ENCODE measurements at regions not wholly inside any gene's neighbourhood (a gene's known extent, or its start where the extent isn't known, plus 50 kb on each side); places are given as distances from the start of the nearest gene placed in this dataset.
A peak's percentile ranks its signal among the peaks of the same experiment; 100 is the strongest.

- H3K36me3 ChIP-seq (replicated peaks; ENCODE audit: control insufficient read depth, insufficient read depth, low read length), result no peaks in the 10 kb centered on the region
- DNase-seq, result no peak
- no peak overlapping the region for H3K4me3 ChIP-seq (ENCODE audit: insufficient read depth, low read depth, low read length)
- H3K27me3 ChIP-seq (ENCODE audit: control insufficient read depth, insufficient read depth, low read length), result no peaks in the 10 kb centered on the region
Measured at GRCh38 chr12:39000370-39000769, 95.0 kb upstream of the CPNE8 start.

- no peak for DNase-seq
- Histone ChIP-seq H3K27me3 (ENCODE audit: control insufficient read depth, insufficient read depth, low read length) (no peaks in the 10 kb centered on the region), H3K36me3 (replicated peaks; ENCODE audit: control insufficient read depth, insufficient read depth, low read length) (no peaks in the 10 kb centered on the region), H3K4me3 (ENCODE audit: insufficient read depth, low read depth, low read length) (no peak overlapping the region)
Measured at GRCh38 chr12:38998887-38999482, 93.6 kb upstream of the CPNE8 start.

GRCh38 chr12:38995249-38995648, 89.9 kb upstream of the CPNE8 start:
- no peaks in the 10 kb centered on the region for H3K36me3 ChIP-seq (replicated peaks; ENCODE audit: control insufficient read depth, insufficient read depth, low read length)
- no peaks in the 10 kb centered on the region for H3K27me3 ChIP-seq (ENCODE audit: control insufficient read depth, insufficient read depth, low read length)
- no peak for DNase-seq
- no peak overlapping the region for H3K4me3 ChIP-seq (ENCODE audit: insufficient read depth, low read depth, low read length)

- no peak overlapping the region for H3K4me3 ChIP-seq (ENCODE audit: insufficient read depth, low read depth, low read length)
- DNase-seq, result no peak
- H3K27me3 ChIP-seq (ENCODE audit: control insufficient read depth, insufficient read depth, low read length), result no peaks in the 10 kb centered on the region
- H3K36me3 ChIP-seq (replicated peaks; ENCODE audit: control insufficient read depth, insufficient read depth, low read length), result no peaks in the 10 kb centered on the region
Measured at GRCh38 chr12:38985961-38986360, 80.6 kb upstream of the CPNE8 start.

GRCh38 chr12:38984388-38984787, 79.0 kb upstream of the CPNE8 start:
- no peak for DNase-seq
- H3K27me3 ChIP-seq (ENCODE audit: control insufficient read depth, insufficient read depth, low read length), result no peaks in the 10 kb centered on the region
- no peak overlapping the region for H3K4me3 ChIP-seq (ENCODE audit: insufficient read depth, low read depth, low read length)
- no peaks in the 10 kb centered on the region for H3K36me3 ChIP-seq (replicated peaks; ENCODE audit: control insufficient read depth, insufficient read depth, low read length)

GRCh38 chr12:38983117-38983571, 77.8 kb upstream of the CPNE8 start:
- no peak for DNase-seq

GRCh38 chr12:38977132-38977531, 71.7 kb upstream of the CPNE8 start:
- DNase-seq, result no peak
- Histone ChIP-seq H3K4me3 (ENCODE audit: insufficient read depth, low read depth, low read length) (no peak overlapping the region), H3K36me3 (replicated peaks; ENCODE audit: control insufficient read depth, insufficient read depth, low read length) (no peaks in the 10 kb centered on the region), H3K27me3 (ENCODE audit: control insufficient read depth, insufficient read depth, low read length) (no peaks in the 10 kb centered on the region)

More at GRCh38 chr12:38983117-38983571, 77.8 kb upstream of the CPNE8 start:
- no peaks in the 10 kb centered on the region for H3K27me3 ChIP-seq (ENCODE audit: control insufficient read depth, insufficient read depth, low read length)
- no peaks in the 10 kb centered on the region for H3K36me3 ChIP-seq (replicated peaks; ENCODE audit: control insufficient read depth, insufficient read depth, low read length)
- no peak overlapping the region for H3K4me3 ChIP-seq (ENCODE audit: insufficient read depth, low read depth, low read length)

- Histone ChIP-seq H3K4me3 (ENCODE audit: insufficient read depth, low read depth, low read length) (no peak overlapping the region), H3K27me3 (ENCODE audit: control insufficient read depth, insufficient read depth, low read length) (no peaks in the 10 kb centered on the region), H3K36me3 (replicated peaks; ENCODE audit: control insufficient read depth, insufficient read depth, low read length) (no peaks in the 10 kb centered on the region)
- no peak for DNase-seq
Measured at GRCh38 chr12:38969706-38970105, 64.3 kb upstream of the CPNE8 start.

- H3K27me3 ChIP-seq (ENCODE audit: control insufficient read depth, insufficient read depth, low read length), result no peaks in the 10 kb centered on the region
- DNase-seq, result peak; percentile 16
Measured at GRCh38 chr12:38961683-38962082, 56.3 kb upstream of the CPNE8 start.

GRCh38 chr12:38961012-38961411, 55.6 kb upstream of the CPNE8 start:
- no peaks in the 10 kb centered on the region for H3K27me3 ChIP-seq (ENCODE audit: control insufficient read depth, insufficient read depth, low read length)
- no peak for DNase-seq
- H3K4me3 ChIP-seq (ENCODE audit: insufficient read depth, low read depth, low read length), result no peak overlapping the region
- H3K36me3 ChIP-seq (replicated peaks; ENCODE audit: control insufficient read depth, insufficient read depth, low read length), result no peaks in the 10 kb centered on the region

More at GRCh38 chr12:38961683-38962082, 56.3 kb upstream of the CPNE8 start:
- Histone ChIP-seq H3K36me3 (replicated peaks; ENCODE audit: control insufficient read depth, insufficient read depth, low read length) (no peaks in the 10 kb centered on the region), H3K4me3 (ENCODE audit: insufficient read depth, low read depth, low read length) (no peak overlapping the region)

- no peak for DNase-seq
- no peak overlapping the region for H3K4me3 ChIP-seq (ENCODE audit: insufficient read depth, low read depth, low read length)
- H3K36me3 ChIP-seq (replicated peaks; ENCODE audit: control insufficient read depth, insufficient read depth, low read length), result no peaks in the 10 kb centered on the region
- H3K27me3 ChIP-seq (ENCODE audit: control insufficient read depth, insufficient read depth, low read length), result no peaks in the 10 kb centered on the region
Measured at GRCh38 chr12:38956337-38956736, 50.9 kb upstream of the CPNE8 start.
